ENCODE measurements at regions not wholly inside any gene's neighbourhood (a gene's known extent, or its start where the extent isn't known, plus 50 kb on each side); places are given as distances from the start of the nearest gene placed in this dataset.

DNA sequence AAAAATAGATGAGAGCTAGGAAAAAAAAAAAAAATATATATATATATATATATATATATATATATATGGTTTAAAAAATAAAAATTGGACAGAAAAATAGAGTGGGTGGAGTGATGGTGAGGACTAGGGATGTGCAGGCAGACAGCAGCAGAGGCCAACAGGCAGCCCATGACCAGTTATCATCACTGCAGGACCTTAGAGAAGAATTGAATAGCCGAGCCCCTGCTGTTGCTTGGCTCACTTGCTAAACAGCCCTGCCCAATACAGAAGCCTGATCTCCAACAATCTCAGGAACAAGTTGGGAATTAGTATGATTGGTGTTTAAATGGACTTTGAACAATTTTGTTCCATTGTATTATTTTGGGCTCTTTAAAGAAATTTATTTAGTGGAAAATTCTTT is 967.5 kb upstream of the PIK3C3 start:
- Histone ChIP-seq H3K9ac (ENCODE audit: low read depth in 1 of 2, low read length in 2 of 2) (no peak overlapping the region), H3K27me3 (ENCODE audit: control insufficient read depth in 2 of 2, insufficient read depth in 2 of 2, low read length in 2 of 2) (no peaks in the 10 kb centered on the region), H3K9me3 (ENCODE audit: control insufficient read depth in 2 of 2, low read length in 2 of 2) (no peaks in the 10 kb centered on the region), H3K4me3 (ENCODE audit: low read length in 2 of 2) (no peak overlapping the region), H3K36me3 (ENCODE audit: control insufficient read depth in 2 of 2, insufficient read depth in 2 of 2, low read length in 2 of 2) (no peaks in the 10 kb centered on the region), H3K4me1 (ENCODE audit: control insufficient read depth in 2 of 2, insufficient read depth in 2 of 2, low read length in 2 of 2) (no peaks in the 10 kb centered on the region), H3K27ac (ENCODE audit: low read depth in 2 of 2, low read length in 2 of 2) (no peak overlapping the region)

DNA sequence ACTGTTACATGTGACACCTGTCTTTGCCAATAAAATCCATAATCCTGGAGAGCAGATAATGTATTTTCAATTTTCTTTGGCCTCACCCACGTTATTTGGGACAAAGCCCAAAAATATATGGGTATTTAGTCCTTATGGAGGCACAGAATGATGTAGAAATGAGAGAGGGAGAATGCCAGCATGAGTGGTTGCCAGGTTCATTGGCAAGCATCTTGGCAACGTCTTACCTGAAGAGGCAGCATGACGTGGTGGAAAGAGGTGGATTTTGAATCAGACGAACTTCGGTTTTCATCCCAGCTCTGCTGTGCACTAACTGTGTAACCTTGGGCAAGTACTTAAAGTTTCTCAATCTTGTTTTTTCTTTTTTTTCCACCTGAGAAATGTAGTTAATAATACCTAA is 969.6 kb upstream of the PIK3C3 start:
- H3K4me3 ChIP-seq (ENCODE audit: low read length in 2 of 2), result no peak overlapping the region
- no peaks in the 10 kb centered on the region for H3K4me1 ChIP-seq (ENCODE audit: control insufficient read depth in 2 of 2, insufficient read depth in 2 of 2, low read length in 2 of 2)
- no peak overlapping the region for H3K9ac ChIP-seq (ENCODE audit: low read depth in 1 of 2, low read length in 2 of 2)
- no peaks in the 10 kb centered on the region for H3K9me3 ChIP-seq (ENCODE audit: control insufficient read depth in 2 of 2, low read length in 2 of 2)
- H3K36me3 ChIP-seq (ENCODE audit: control insufficient read depth in 2 of 2, insufficient read depth in 2 of 2, low read length in 2 of 2), result no peaks in the 10 kb centered on the region
- no peaks in the 10 kb centered on the region for H3K27me3 ChIP-seq (ENCODE audit: control insufficient read depth in 2 of 2, insufficient read depth in 2 of 2, low read length in 2 of 2)
- no peak overlapping the region for H3K27ac ChIP-seq (ENCODE audit: low read depth in 2 of 2, low read length in 2 of 2)

DNA sequence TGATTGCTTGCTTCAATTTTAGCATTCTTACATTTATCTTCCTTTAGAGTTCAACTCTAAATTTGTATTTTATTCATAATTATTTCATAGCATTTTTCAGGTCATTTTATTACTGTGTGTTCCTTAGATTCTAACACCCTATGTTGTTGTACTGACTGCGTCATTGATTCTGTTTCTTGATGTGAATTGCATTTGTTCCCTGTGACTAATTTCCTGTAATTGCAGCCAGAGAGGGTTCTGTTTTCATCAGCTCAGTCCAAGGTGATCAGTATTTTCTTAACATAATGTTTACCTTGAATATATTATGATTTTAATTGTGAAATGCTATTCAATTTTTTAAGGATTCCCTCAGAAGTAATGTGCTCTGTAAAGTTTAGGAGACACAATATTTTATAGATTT is 970.2 kb upstream of the PIK3C3 start:
- Histone ChIP-seq H3K4me1 (ENCODE audit: control insufficient read depth in 2 of 2, insufficient read depth in 2 of 2, low read length in 2 of 2) (no peaks in the 10 kb centered on the region), H3K4me3 (ENCODE audit: low read length in 2 of 2) (no peak overlapping the region), H3K27me3 (ENCODE audit: control insufficient read depth in 2 of 2, insufficient read depth in 2 of 2, low read length in 2 of 2) (no peaks in the 10 kb centered on the region), H3K36me3 (ENCODE audit: control insufficient read depth in 2 of 2, insufficient read depth in 2 of 2, low read length in 2 of 2) (no peaks in the 10 kb centered on the region), H3K9ac (ENCODE audit: low read depth in 1 of 2, low read length in 2 of 2) (no peak overlapping the region), H3K9me3 (ENCODE audit: control insufficient read depth in 2 of 2, low read length in 2 of 2) (no peaks in the 10 kb centered on the region), H3K27ac (ENCODE audit: low read depth in 2 of 2, low read length in 2 of 2) (no peak overlapping the region)

DNA sequence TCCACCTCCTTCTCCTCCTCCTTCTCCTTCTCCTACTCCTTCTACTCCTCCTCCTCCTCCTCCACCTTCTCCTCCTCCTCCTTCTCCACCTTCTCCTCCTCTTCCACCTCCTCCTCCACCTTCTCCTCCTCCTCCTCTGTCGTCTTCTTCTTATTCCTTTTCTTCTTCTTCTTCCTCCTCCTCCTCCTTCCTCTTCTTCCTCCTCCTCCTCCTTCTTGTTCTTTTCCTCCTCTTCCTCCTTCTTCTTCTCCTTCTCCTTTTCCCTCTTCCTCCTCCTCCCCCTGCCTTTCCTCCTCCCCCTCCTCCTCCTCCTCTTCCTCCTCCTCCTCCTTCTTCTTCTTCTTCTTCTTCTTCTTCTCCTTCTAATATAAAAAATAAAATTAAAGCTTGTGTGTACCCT is 971.2 kb upstream of the PIK3C3 start:
- no peaks in the 10 kb centered on the region for H3K27me3 ChIP-seq (ENCODE audit: control insufficient read depth in 2 of 2, insufficient read depth in 2 of 2, low read length in 2 of 2)
- H3K4me1 ChIP-seq (ENCODE audit: control insufficient read depth in 2 of 2, insufficient read depth in 2 of 2, low read length in 2 of 2), result no peaks in the 10 kb centered on the region
- H3K9me3 ChIP-seq (ENCODE audit: control insufficient read depth in 2 of 2, low read length in 2 of 2), result no peaks in the 10 kb centered on the region
- no peaks in the 10 kb centered on the region for H3K36me3 ChIP-seq (ENCODE audit: control insufficient read depth in 2 of 2, insufficient read depth in 2 of 2, low read length in 2 of 2)
- no peak overlapping the region for H3K4me3 ChIP-seq (ENCODE audit: low read length in 2 of 2)
- H3K27ac ChIP-seq (ENCODE audit: low read depth in 2 of 2, low read length in 2 of 2), result no peak overlapping the region
- H3K9ac ChIP-seq (ENCODE audit: low read depth in 1 of 2, low read length in 2 of 2), result no peak overlapping the region

DNA sequence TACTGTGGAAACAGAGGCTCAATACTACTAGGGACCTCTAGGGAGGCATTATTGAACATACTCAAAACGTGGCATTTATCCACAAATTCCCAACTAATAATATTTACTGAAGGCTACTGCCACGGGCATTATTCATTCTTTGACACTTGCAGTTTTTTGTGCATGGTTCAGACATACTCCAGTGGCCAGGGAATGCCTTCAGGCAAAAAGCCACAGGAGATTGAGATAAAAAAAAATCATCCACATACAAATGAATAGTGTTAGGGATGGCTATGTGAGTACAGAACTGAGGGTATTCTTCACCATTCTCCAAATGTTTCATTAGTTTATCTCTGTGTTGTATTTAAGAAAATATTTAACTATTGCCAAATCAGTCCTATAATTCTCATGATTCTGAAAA is 974.9 kb upstream of the PIK3C3 start:
- Histone ChIP-seq H3K4me3 (ENCODE audit: low read length in 2 of 2) (no peak overlapping the region), H3K9ac (ENCODE audit: low read depth in 1 of 2, low read length in 2 of 2) (no peak overlapping the region), H3K4me1 (ENCODE audit: control insufficient read depth in 2 of 2, insufficient read depth in 2 of 2, low read length in 2 of 2) (no peaks in the 10 kb centered on the region), H3K27me3 (ENCODE audit: control insufficient read depth in 2 of 2, insufficient read depth in 2 of 2, low read length in 2 of 2) (no peaks in the 10 kb centered on the region), H3K36me3 (ENCODE audit: control insufficient read depth in 2 of 2, insufficient read depth in 2 of 2, low read length in 2 of 2) (no peaks in the 10 kb centered on the region), H3K27ac (ENCODE audit: low read depth in 2 of 2, low read length in 2 of 2) (no peak overlapping the region), H3K9me3 (ENCODE audit: control insufficient read depth in 2 of 2, low read length in 2 of 2) (no peaks in the 10 kb centered on the region)

DNA sequence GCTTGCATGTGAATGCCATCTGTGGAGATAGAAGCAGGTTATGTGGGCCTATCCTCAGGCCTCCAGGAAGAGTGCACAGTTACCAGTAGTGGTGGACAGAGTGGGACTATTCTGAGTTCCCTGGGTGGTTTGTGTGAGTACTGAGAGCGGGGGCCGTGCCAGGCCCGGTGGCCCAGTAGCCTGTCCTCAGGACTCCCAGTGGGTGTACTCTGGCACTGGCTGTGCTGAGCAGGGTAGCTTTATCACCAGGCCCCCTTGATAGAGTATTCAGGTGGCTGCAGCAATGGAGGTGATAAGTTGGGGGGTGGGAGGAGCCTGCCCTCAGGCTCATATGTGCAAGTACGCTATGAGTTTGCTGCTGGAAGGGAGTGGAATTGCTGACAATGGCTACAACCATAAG is 979.0 kb upstream of the PIK3C3 start:
- Histone ChIP-seq H3K9ac (ENCODE audit: low read depth in 1 of 2, low read length in 2 of 2) (no peak overlapping the region), H3K27me3 (ENCODE audit: control insufficient read depth in 2 of 2, insufficient read depth in 2 of 2, low read length in 2 of 2) (no peaks in the 10 kb centered on the region), H3K36me3 (ENCODE audit: control insufficient read depth in 2 of 2, insufficient read depth in 2 of 2, low read length in 2 of 2) (no peaks in the 10 kb centered on the region), H3K27ac (ENCODE audit: low read depth in 2 of 2, low read length in 2 of 2) (no peak overlapping the region), H3K4me3 (ENCODE audit: low read length in 2 of 2) (no peak overlapping the region), H3K4me1 (ENCODE audit: control insufficient read depth in 2 of 2, insufficient read depth in 2 of 2, low read length in 2 of 2) (no peaks in the 10 kb centered on the region), H3K9me3 (ENCODE audit: control insufficient read depth in 2 of 2, low read length in 2 of 2) (no peaks in the 10 kb centered on the region)

DNA sequence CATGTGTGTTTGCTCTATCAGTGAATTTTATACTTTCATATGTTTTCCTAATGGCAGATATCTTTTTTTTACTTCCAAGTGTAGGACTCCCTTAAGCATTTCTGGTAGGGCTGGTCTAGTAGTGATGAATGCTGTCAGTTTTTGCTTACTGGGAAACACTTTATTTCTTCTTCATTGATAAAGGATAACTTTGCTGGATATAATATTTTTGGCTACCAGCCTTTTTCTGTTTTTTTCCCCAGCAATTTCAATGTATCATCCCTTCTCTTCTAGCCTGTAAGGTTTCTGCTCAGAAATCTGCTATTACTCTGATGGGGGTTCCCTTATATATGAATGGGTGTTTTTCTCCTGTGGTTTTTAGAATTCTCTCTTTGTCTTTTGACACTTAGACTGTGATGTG is 980.6 kb upstream of the PIK3C3 start:
- no peak overlapping the region for H3K9ac ChIP-seq (ENCODE audit: low read depth in 1 of 2, low read length in 2 of 2)
- no peaks in the 10 kb centered on the region for H3K27me3 ChIP-seq (ENCODE audit: control insufficient read depth in 2 of 2, insufficient read depth in 2 of 2, low read length in 2 of 2)
- no peak overlapping the region for H3K27ac ChIP-seq (ENCODE audit: low read depth in 2 of 2, low read length in 2 of 2)
- H3K9me3 ChIP-seq (ENCODE audit: control insufficient read depth in 2 of 2, low read length in 2 of 2), result no peaks in the 10 kb centered on the region
- H3K4me3 ChIP-seq (ENCODE audit: low read length in 2 of 2), result no peak overlapping the region
- H3K36me3 ChIP-seq (ENCODE audit: control insufficient read depth in 2 of 2, insufficient read depth in 2 of 2, low read length in 2 of 2), result no peaks in the 10 kb centered on the region
- H3K4me1 ChIP-seq (ENCODE audit: control insufficient read depth in 2 of 2, insufficient read depth in 2 of 2, low read length in 2 of 2), result no peaks in the 10 kb centered on the region

DNA sequence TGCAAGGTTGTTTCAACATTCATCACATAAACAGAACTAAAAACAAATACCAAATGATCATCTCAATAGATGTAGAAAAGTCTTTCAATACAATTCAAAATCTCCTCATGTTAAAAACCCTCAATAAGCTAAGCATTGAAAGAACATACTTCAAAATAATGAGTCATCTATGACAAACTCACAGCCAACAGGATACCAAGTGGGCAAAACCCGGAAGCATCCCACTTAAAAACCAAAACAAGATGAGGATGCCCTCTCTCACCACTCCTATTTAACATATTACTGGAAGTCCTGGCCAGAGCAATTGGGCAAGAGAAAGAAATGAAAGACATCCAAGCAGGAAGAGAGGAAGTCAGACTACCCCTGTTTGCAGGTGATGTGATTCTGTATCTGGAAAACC is 992.2 kb upstream of the PIK3C3 start:
- no peak overlapping the region for H3K4me3 ChIP-seq (ENCODE audit: low read length in 2 of 2)
- H3K9me3 ChIP-seq (ENCODE audit: control insufficient read depth in 2 of 2, low read length in 2 of 2), result no peaks in the 10 kb centered on the region
- H3K36me3 ChIP-seq (ENCODE audit: control insufficient read depth in 2 of 2, insufficient read depth in 2 of 2, low read length in 2 of 2), result no peaks in the 10 kb centered on the region
- H3K4me1 ChIP-seq (ENCODE audit: control insufficient read depth in 2 of 2, insufficient read depth in 2 of 2, low read length in 2 of 2), result no peaks in the 10 kb centered on the region
- H3K27me3 ChIP-seq (ENCODE audit: control insufficient read depth in 2 of 2, insufficient read depth in 2 of 2, low read length in 2 of 2), result no peaks in the 10 kb centered on the region
- no peak overlapping the region for H3K27ac ChIP-seq (ENCODE audit: low read depth in 2 of 2, low read length in 2 of 2)
- no peak overlapping the region for H3K9ac ChIP-seq (ENCODE audit: low read depth in 1 of 2, low read length in 2 of 2)

DNA sequence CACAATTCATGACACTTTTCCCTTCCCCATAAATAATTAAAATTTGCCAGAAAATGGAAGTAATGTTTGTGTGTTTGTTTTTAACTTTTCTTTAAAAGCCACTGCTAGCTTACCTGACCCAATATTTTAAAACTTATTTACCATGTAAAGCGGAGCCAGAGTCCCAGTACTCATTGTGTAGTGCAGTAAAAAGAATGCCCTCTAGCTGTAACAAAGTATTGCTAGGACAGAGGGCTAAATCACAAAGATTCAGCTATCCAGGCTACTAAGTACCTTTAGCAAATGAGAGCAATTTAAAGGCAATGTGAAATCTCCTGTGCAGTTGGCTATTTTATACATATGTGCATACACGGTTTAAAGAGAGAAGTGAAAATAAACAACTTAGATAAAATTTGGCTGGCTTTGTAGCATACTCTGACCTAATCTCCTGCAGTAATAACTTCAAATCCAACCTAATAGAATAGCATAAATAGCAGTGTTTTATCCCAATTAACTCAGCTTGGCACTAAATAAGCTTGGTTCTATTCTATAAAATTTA is 997.4 kb upstream of the PIK3C3 start:
- no peaks in the 10 kb centered on the region for H3K27me3 ChIP-seq (ENCODE audit: control insufficient read depth in 2 of 2, insufficient read depth in 2 of 2, low read length in 2 of 2)
- no peaks in the 10 kb centered on the region for H3K9me3 ChIP-seq (ENCODE audit: control insufficient read depth in 2 of 2, low read length in 2 of 2)
- H3K9ac ChIP-seq (ENCODE audit: low read depth in 1 of 2, low read length in 2 of 2), result no peak overlapping the region
- H3K4me1 ChIP-seq (ENCODE audit: control insufficient read depth in 2 of 2, insufficient read depth in 2 of 2, low read length in 2 of 2), result no peaks in the 10 kb centered on the region
- H3K36me3 ChIP-seq (ENCODE audit: control insufficient read depth in 2 of 2, insufficient read depth in 2 of 2, low read length in 2 of 2), result no peaks in the 10 kb centered on the region
- no peak overlapping the region for H3K4me3 ChIP-seq (ENCODE audit: low read length in 2 of 2)
- H3K27ac ChIP-seq (ENCODE audit: low read depth in 2 of 2, low read length in 2 of 2), result no peak overlapping the region

DNA sequence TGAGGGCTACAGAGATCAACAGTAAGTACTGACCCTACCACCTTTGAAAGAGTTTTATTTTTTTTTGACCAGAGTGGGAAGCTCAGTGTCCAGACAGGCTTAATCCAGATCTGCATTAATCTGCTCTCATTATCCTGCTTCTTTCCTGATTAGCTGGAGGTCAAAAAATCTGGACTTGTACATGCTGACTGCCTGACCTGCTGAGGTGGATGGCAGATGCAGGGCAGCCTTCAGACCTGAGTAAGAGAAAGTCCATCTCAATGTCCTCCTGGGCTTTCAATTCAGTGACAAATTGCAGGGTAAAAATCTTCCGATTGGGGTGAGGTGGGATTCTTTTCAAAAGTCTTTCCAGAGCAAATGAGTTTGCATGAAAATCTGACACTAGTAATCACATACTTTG is 998.8 kb upstream of the PIK3C3 start:
- Histone ChIP-seq H3K27me3 (ENCODE audit: control insufficient read depth in 2 of 2, insufficient read depth in 2 of 2, low read length in 2 of 2) (no peaks in the 10 kb centered on the region), H3K36me3 (ENCODE audit: control insufficient read depth in 2 of 2, insufficient read depth in 2 of 2, low read length in 2 of 2) (no peaks in the 10 kb centered on the region), H3K27ac (ENCODE audit: low read depth in 2 of 2, low read length in 2 of 2) (no peak overlapping the region), H3K4me3 (ENCODE audit: low read length in 2 of 2) (no peak overlapping the region), H3K9me3 (ENCODE audit: control insufficient read depth in 2 of 2, low read length in 2 of 2) (no peaks in the 10 kb centered on the region), H3K9ac (ENCODE audit: low read depth in 1 of 2, low read length in 2 of 2) (no peak overlapping the region), H3K4me1 (ENCODE audit: control insufficient read depth in 2 of 2, insufficient read depth in 2 of 2, low read length in 2 of 2) (no peaks in the 10 kb centered on the region)

DNA sequence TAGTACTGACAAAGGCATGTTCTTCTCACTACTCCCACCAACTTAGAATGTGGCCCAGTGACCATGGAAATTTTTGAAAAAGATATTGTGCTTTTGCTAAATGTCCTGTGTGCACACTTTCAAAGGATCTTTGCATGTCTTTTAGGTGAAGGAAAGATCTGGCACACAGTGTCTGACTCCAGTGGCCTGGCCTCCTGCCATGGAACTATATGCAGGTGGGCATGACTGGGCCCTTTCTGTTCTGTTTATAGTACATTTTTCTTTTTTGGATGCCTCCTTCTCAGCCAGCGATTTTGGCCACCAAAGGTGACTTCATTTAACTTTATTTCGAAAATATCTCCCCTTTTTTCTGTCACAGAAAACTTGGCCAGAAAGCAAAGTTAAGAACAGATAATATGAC is 999.7 kb upstream of the PIK3C3 start:
- Histone ChIP-seq H3K9me3 (ENCODE audit: control insufficient read depth in 2 of 2, low read length in 2 of 2) (no peaks in the 10 kb centered on the region), H3K4me1 (ENCODE audit: control insufficient read depth in 2 of 2, insufficient read depth in 2 of 2, low read length in 2 of 2) (no peaks in the 10 kb centered on the region), H3K4me3 (ENCODE audit: low read length in 2 of 2) (no peak overlapping the region), H3K27me3 (ENCODE audit: control insufficient read depth in 2 of 2, insufficient read depth in 2 of 2, low read length in 2 of 2) (no peaks in the 10 kb centered on the region), H3K9ac (ENCODE audit: low read depth in 1 of 2, low read length in 2 of 2) (no peak overlapping the region), H3K36me3 (ENCODE audit: control insufficient read depth in 2 of 2, insufficient read depth in 2 of 2, low read length in 2 of 2) (no peaks in the 10 kb centered on the region), H3K27ac (ENCODE audit: low read depth in 2 of 2, low read length in 2 of 2) (no peak overlapping the region)
